ENCODE measurements at regions not wholly inside any gene's neighbourhood (a gene's known extent, or its start where the extent isn't known, plus 50 kb on each side); places are given as distances from the start of the nearest gene placed in this dataset.

DNA sequence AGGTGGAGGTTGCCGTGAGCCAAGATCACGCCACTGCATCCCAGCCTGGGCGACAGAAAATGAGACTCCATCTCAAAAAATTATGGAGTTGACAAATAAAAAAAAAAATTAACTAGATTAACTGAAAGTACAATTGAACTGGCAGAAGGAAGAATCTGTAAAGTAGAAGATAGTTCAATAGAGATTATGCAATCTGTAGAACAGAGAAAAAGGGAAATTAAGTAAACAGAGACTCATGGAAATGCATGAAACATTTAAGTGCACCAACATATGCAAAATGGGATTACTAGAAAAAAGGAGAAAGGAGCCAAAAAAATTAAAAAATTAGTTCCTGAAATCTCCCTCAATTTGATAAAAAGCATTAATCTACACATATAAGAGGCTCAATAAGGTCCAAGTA lies 188.8 kb upstream of the KHDRBS2 start:
- WGBS (ENCODE audit: missing lambda C conversion rate): 30% methylated on average over 3 of the region's 3 CpGs
- CTCF ChIA-PET: no interaction called here
- no peak for FAIRE-seq
- TF ChIP-seq EHMT2 (IDR thresholded peaks at IDR 0.05; ENCODE audit: low read depth) (no peak), BHLHE40 (IDR thresholded peaks at IDR 0.05; ENCODE audit: low read depth, low read length) (no peak), EHF (CRISPR knock-in tag; IDR thresholded peaks at IDR 0.05) (no peak), REST (IDR thresholded peaks at IDR 0.05) (no peak), FOSB (CRISPR knock-in tag; IDR thresholded peaks at IDR 0.05) (no peak), CTCF (IDR thresholded peaks at IDR 0.05) (no peak), EP300 (IDR thresholded peaks at IDR 0.05) (no peak), RAD21 (conservative IDR thresholded peaks at IDR 0.05 in 1 of 2, IDR thresholded peaks at IDR 0.05 in 1 of 2) (no peak), HEYL (CRISPR knock-in tag; IDR thresholded peaks at IDR 0.05) (no peak), FOXS1 (CRISPR knock-in tag; IDR thresholded peaks at IDR 0.05) (no peak), CHD2 (IDR thresholded peaks at IDR 0.05; ENCODE audit: low read length, partially characterized antibody) (no peak), RARB (CRISPR knock-in tag; IDR thresholded peaks at IDR 0.05) (no peak), SMC3 (IDR thresholded peaks at IDR 0.05) (no peak), TP53 (CRISPR knock-in tag; IDR thresholded peaks at IDR 0.05) (no peak), KDM5A (IDR thresholded peaks at IDR 0.05) (no peak), CBX8 (IDR thresholded peaks at IDR 0.05) (no peak), HMGXB4 (CRISPR knock-in tag; IDR thresholded peaks at IDR 0.05; ENCODE audit: borderline replicate concordance) (no peak)
- TF ChIP-seq, protein P1, sequence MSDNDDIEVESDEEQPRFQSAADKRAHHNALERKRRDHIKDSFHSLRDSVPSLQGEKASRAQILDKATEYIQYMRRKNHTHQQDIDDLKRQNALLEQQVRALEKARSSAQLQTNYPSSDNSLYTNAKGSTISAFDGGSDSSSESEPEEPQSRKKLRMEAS (IDR thresholded peaks at IDR 0.05): no peak
- TF ChIP-seq, protein P2, sequence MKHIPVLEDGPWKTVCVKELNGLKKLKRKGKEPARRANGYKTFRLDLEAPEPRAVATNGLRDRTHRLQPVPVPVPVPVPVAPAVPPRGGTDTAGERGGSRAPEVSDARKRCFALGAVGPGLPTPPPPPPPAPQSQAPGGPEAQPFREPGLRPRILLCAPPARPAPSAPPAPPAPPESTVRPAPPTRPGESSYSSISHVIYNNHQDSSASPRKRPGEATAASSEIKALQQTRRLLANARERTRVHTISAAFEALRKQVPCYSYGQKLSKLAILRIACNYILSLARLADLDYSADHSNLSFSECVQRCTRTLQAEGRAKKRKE (CRISPR knock-in tag; IDR thresholded peaks at IDR 0.05; ENCODE audit: low read depth): no peak
- no peak for ATAC-seq
- H3K27ac ChIP-seq: no peak overlapping the region
- no peak overlapping the region for H3K4me3 ChIP-seq
- no peaks in the 10 kb centered on the region for H3K4me1 ChIP-seq
- H3K9me3 ChIP-seq: no peaks in the 10 kb centered on the region
- DNase-seq (ENCODE audit: low read depth in 1 of 2, low spot score in 1 of 2): no peak
- H3K4me2 ChIP-seq: no peak overlapping the region
- POLR2A ChIA-PET: no interaction called here

DNA sequence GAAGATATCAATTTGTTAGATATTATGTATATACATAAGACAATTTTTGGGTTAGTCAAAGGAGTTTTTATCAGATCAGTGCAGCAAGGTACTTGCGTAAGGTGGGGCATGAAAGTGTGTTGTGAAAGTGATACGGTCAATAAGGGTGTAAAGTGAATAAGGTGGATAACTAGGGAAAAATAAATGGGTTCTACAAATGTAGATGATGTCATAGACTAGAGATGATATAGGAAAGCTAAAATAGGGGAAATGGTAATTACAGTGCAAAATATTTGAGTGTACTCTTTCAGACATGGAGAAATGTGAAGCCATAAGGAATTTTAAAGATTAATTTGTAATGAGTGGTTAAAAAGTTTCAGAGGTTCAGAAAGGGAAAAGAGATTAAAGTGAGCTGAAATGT lies 180.6 kb upstream of the KHDRBS2 start:
- POLR2A ChIA-PET: no interaction called here
- FAIRE-seq: no peak
- no peaks in the 10 kb centered on the region for H3K9me3 ChIP-seq
- H3K4me1 ChIP-seq: no peaks in the 10 kb centered on the region
- no peak overlapping the region for H3K4me2 ChIP-seq
- H3K27ac ChIP-seq: no peak overlapping the region
- ATAC-seq: no peak
- WGBS (ENCODE audit: missing lambda C conversion rate): 33% methylated on average over 2 of the region's 2 CpGs
- no peak overlapping the region for H3K4me3 ChIP-seq
- CTCF ChIA-PET: no interaction called here
- no peak for DNase-seq (ENCODE audit: low read depth in 1 of 2, low spot score in 1 of 2)
- TF ChIP-seq CHD4 (IDR thresholded peaks at IDR 0.05; ENCODE audit: borderline replicate concordance) (no peak), NPAS2 (CRISPR knock-in tag; IDR thresholded peaks at IDR 0.05; ENCODE audit: borderline replicate concordance) (no peak), HOXA7 (CRISPR knock-in tag; IDR thresholded peaks at IDR 0.05) (no peak), ZFP36 (IDR thresholded peaks at IDR 0.05; ENCODE audit: borderline replicate concordance, partially characterized antibody) (no peak)
